ENCODE measurements at regions not wholly inside any gene's neighbourhood (a gene's known extent, or its start where the extent isn't known, plus 50 kb on each side); places are given as distances from the start of the nearest gene placed in this dataset.

DNA sequence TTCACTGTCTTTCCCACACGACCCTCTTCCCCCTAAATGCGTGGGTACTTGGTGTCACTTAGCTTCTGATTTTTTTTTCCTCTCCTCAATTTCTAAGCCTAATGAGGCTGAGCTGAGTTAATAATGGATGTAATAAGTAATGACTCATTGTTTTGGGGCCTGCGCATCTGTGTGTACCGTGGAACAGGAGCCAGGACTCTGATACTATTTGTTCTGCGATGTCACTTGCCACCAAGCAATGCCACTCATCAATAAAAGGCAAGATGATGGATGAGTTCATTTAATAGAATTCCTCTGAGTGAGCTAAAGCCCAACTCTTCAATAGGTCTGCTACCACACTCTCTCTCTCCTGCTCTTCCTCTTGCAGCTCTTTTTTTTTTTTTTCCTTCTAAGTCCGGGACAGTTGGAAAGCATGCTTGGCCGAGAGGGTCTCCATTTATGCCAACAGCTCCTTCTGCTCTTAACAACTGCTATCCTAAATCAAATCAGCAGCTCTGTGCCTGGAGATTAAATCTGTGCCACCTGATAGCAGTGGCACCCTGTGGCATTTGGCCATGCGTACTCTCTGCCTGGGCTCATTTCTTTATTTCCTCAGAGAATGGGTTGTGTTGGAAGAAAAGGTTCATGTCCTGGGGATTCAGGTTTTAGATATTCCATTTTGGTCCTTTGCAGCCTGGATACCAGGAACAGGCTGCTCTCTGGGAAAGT is 1284.2 kb upstream of the PIK3C3 start:
- Mint-ChIP-seq H3K4me1 (peaks cover 7% of the 10 kb centered on the region; the same call in 2 of the 3 replicates), H3K9me3 (no peaks in the 10 kb centered on the region), H3K27ac (no peak overlapping the region), H3K36me3 (ENCODE audit: low read depth) (no peaks in the 10 kb centered on the region), H3K27me3 (ENCODE audit: insufficient read depth, low read depth, poor library complexity) (no peaks in the 10 kb centered on the region), H3K4me3 (no peak overlapping the region)
- peak overlapping the region; percentile 19; the same call in 1 of the 2 replicates for H2AFZ ChIP-seq
- no peaks in the 10 kb centered on the region for H4K20me1 ChIP-seq (replicated peaks; ENCODE audit: insufficient read depth)
- TF ChIP-seq JUNB (IDR thresholded peaks at IDR 0.05; ENCODE audit: unreplicated experiment) (no peak), NANOG (IDR thresholded peaks at IDR 0.05; ENCODE audit: borderline replicate concordance) (no peak), ZNF114 (CRISPR knock-in tag; IDR thresholded peaks at IDR 0.05) (no peak), CREB1 (CRISPR knock-in tag; IDR thresholded peaks at IDR 0.05; ENCODE audit: low read depth) (no peak), STAT1 (IDR thresholded peaks at IDR 0.05; ENCODE audit: unreplicated experiment) (no peak), EZH2 (IDR thresholded peaks at IDR 0.05; ENCODE audit: low read depth, unreplicated experiment) (no peak), EZH2phosphoT487 (IDR thresholded peaks at IDR 0.05; ENCODE audit: unreplicated experiment) (no peak), ZNF331 (CRISPR knock-in tag; IDR thresholded peaks at IDR 0.05; ENCODE audit: low read depth) (no peak), POLR2AphosphoS5 (IDR thresholded peaks at IDR 0.05; ENCODE audit: low read depth) (no peak)
- TF ChIP-seq, protein P1, sequence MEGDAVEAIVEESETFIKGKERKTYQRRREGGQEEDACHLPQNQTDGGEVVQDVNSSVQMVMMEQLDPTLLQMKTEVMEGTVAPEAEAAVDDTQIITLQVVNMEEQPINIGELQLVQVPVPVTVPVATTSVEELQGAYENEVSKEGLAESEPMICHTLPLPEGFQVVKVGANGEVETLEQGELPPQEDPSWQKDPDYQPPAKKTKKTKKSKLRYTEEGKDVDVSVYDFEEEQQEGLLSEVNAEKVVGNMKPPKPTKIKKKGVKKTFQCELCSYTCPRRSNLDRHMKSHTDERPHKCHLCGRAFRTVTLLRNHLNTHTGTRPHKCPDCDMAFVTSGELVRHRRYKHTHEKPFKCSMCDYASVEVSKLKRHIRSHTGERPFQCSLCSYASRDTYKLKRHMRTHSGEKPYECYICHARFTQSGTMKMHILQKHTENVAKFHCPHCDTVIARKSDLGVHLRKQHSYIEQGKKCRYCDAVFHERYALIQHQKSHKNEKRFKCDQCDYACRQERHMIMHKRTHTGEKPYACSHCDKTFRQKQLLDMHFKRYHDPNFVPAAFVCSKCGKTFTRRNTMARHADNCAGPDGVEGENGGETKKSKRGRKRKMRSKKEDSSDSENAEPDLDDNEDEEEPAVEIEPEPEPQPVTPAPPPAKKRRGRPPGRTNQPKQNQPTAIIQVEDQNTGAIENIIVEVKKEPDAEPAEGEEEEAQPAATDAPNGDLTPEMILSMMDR (conservative IDR thresholded peaks at IDR 0.05; ENCODE audit: low read depth in 2 of 2): no peak
- TF ChIP-seq, protein P2, sequence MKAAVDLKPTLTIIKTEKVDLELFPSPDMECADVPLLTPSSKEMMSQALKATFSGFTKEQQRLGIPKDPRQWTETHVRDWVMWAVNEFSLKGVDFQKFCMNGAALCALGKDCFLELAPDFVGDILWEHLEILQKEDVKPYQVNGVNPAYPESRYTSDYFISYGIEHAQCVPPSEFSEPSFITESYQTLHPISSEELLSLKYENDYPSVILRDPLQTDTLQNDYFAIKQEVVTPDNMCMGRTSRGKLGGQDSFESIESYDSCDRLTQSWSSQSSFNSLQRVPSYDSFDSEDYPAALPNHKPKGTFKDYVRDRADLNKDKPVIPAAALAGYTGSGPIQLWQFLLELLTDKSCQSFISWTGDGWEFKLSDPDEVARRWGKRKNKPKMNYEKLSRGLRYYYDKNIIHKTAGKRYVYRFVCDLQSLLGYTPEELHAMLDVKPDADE (IDR thresholded peaks at IDR 0.05): no peak
- TF ChIP-seq, protein P3, sequence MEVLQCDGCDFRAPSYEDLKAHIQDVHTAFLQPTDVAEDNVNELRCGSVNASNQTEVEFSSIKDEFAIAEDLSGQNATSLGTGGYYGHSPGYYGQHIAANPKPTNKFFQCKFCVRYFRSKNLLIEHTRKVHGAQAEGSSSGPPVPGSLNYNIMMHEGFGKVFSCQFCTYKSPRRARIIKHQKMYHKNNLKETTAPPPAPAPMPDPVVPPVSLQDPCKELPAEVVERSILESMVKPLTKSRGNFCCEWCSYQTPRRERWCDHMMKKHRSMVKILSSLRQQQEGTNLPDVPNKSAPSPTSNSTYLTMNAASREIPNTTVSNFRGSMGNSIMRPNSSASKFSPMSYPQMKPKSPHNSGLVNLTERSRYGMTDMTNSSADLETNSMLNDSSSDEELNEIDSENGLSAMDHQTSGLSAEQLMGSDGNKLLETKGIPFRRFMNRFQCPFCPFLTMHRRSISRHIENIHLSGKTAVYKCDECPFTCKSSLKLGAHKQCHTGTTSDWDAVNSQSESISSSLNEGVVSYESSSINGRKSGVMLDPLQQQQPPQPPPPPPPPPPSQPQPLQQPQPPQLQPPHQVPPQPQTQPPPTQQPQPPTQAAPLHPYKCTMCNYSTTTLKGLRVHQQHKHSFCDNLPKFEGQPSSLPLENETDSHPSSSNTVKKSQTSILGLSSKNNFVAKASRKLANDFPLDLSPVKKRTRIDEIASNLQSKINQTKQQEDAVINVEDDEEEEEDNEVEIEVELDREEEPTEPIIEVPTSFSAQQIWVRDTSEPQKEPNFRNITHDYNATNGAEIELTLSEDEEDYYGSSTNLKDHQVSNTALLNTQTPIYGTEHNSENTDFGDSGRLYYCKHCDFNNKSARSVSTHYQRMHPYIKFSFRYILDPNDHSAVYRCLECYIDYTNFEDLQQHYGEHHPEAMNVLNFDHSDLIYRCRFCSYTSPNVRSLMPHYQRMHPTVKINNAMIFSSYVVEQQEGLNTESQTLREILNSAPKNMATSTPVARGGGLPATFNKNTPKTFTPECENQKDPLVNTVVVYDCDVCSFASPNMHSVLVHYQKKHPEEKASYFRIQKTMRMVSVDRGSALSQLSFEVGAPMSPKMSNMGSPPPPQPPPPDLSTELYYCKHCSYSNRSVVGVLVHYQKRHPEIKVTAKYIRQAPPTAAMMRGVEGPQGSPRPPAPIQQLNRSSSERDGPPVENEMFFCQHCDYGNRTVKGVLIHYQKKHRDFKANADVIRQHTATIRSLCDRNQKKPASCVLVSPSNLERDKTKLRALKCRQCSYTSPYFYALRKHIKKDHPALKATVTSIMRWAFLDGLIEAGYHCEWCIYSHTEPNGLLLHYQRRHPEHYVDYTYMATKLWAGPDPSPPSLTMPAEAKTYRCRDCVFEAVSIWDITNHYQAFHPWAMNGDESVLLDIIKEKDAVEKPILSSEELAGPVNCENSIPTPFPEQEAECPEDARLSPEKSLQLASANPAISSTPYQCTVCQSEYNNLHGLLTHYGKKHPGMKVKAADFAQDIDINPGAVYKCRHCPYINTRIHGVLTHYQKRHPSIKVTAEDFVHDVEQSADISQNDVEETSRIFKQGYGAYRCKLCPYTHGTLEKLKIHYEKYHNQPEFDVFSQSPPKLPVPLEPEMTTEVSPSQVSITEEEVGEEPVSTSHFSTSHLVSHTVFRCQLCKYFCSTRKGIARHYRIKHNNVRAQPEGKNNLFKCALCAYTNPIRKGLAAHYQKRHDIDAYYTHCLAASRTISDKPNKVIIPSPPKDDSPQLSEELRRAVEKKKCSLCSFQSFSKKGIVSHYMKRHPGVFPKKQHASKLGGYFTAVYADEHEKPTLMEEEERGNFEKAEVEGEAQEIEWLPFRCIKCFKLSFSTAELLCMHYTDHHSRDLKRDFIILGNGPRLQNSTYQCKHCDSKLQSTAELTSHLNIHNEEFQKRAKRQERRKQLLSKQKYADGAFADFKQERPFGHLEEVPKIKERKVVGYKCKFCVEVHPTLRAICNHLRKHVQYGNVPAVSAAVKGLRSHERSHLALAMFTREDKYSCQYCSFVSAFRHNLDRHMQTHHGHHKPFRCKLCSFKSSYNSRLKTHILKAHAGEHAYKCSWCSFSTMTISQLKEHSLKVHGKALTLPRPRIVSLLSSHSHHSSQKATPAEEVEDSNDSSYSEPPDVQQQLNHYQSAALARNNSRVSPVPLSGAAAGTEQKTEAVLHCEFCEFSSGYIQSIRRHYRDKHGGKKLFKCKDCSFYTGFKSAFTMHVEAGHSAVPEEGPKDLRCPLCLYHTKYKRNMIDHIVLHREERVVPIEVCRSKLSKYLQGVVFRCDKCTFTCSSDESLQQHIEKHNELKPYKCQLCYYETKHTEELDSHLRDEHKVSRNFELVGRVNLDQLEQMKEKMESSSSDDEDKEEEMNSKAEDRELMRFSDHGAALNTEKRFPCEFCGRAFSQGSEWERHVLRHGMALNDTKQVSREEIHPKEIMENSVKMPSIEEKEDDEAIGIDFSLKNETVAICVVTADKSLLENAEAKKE (CRISPR knock-in tag; IDR thresholded peaks at IDR 0.05): no peak
- TF ChIP-seq, protein P4, sequence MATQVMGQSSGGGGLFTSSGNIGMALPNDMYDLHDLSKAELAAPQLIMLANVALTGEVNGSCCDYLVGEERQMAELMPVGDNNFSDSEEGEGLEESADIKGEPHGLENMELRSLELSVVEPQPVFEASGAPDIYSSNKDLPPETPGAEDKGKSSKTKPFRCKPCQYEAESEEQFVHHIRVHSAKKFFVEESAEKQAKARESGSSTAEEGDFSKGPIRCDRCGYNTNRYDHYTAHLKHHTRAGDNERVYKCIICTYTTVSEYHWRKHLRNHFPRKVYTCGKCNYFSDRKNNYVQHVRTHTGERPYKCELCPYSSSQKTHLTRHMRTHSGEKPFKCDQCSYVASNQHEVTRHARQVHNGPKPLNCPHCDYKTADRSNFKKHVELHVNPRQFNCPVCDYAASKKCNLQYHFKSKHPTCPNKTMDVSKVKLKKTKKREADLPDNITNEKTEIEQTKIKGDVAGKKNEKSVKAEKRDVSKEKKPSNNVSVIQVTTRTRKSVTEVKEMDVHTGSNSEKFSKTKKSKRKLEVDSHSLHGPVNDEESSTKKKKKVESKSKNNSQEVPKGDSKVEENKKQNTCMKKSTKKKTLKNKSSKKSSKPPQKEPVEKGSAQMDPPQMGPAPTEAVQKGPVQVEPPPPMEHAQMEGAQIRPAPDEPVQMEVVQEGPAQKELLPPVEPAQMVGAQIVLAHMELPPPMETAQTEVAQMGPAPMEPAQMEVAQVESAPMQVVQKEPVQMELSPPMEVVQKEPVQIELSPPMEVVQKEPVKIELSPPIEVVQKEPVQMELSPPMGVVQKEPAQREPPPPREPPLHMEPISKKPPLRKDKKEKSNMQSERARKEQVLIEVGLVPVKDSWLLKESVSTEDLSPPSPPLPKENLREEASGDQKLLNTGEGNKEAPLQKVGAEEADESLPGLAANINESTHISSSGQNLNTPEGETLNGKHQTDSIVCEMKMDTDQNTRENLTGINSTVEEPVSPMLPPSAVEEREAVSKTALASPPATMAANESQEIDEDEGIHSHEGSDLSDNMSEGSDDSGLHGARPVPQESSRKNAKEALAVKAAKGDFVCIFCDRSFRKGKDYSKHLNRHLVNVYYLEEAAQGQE (IDR thresholded peaks at IDR 0.05; ENCODE audit: unreplicated experiment): no peak
- no peaks in the 10 kb centered on the region for H3K4me1 ChIP-seq (ENCODE audit: insufficient read depth)
- no peaks in the 10 kb centered on the region for H3K36me3 ChIP-seq (ENCODE audit: insufficient read depth)
- no peak overlapping the region for H3K27ac ChIP-seq (ENCODE audit: low read depth)
- no peak for DNase-seq (ENCODE audit: low spot score)
- no peaks in the 10 kb centered on the region for H3K27me3 ChIP-seq (ENCODE audit: insufficient read depth)
- ATAC-seq: no peak
- no peaks in the 10 kb centered on the region for H3F3A ChIP-seq (replicated peaks; ENCODE audit: low read depth)
- no peaks in the 10 kb centered on the region for H3K79me2 ChIP-seq (replicated peaks; ENCODE audit: insufficient read depth)
- H3K4me3 ChIP-seq: no peak overlapping the region
- no peak overlapping the region for H3K4me2 ChIP-seq
- H3K9me2 ChIP-seq (ENCODE audit: insufficient read depth): no peaks in the 10 kb centered on the region

All from GM23338 (cell line).